HCT116 (cell line): ENCODE measurements at regions not wholly inside any gene's neighbourhood (a gene's known extent, or its start where the extent isn't known, plus 50 kb on each side); places are given as distances from the start of the nearest gene placed in this dataset.

ENCODE experiments used
- ATAC-seq: fragments of 200-7000 bp; cut with Tn5 transposase; 2 replicates; pipeline ENCODE4 v1.9.1; 2020; ENCODE audit warnings: mild to moderate bottlenecking, moderate library complexity
- BruUV-seq: library from RNA; stranded (reverse); fragments of 400-500 nt; replicated peaks from 2 replicates; lab custom pipeline; 2021; lab: Mats Ljungman, UMichigan
- CTCF ChIA-PET: fragments of 300-600 bp; sonication (Branson Sonifier 250); formaldehyde crosslinking; loops from one replicate; lab custom pipeline; 2021; ENCODE audit warnings: antibody characterized with exemption; lab: Charles Lee
- POLR2A ChIA-PET: fragments of 300-600, 350-600 bp; sonication (Branson Sonifier 250); formaldehyde crosslinking; loops from one replicate; lab custom pipeline; 2021; ENCODE audit warnings: antibody characterized with exemption; lab: Charles Lee
- RAD21 ChIA-PET, 2 experiments: fragments of 300-600 bp; sonication (Branson Sonifier 250); formaldehyde crosslinking; loops; one replicate each; lab custom pipeline; 2023; ENCODE audit warnings: low total read pairs in 2 of 2; ENCODE audit not compliant: uncharacterized antibody in 2 of 2, unreplicated experiment in 2 of 2, low non-redundant PET in 1 of 2; lab: Charles Lee
- DNase-seq: peaks from one replicate; pipeline ENCODE4 v3.0.0-alpha.2; 2010; ENCODE audit warnings: low read depth, low spot score
- H2AFZ ChIP-seq: fragments of 200-600 bp; shearing (Covaris generic), sonication (generic); 2 replicates; pipeline ENCODE4 v1.6.1; 2017; ENCODE audit warnings: low read depth, mixed run types, mixed read lengths, antibody characterized with exemption, low read length; ENCODE audit not compliant: poor library complexity, severe bottlenecking
- H3K27ac ChIP-seq: 2 replicates; pipeline ENCODE4 v1.5.1; 2012; ENCODE audit warnings: low read depth, low read length
- H3K27me3 ChIP-seq: fragments of 200-600 bp; sonication (generic); 2 replicates; pipeline ENCODE4 v1.6.1; 2016; ENCODE audit warnings: mixed run types, low read length, mixed read lengths; ENCODE audit not compliant: insufficient read depth
- H3K36me3 ChIP-seq, 2 experiments: fragments of 200-500 bp in 1 of 2; fragments of 200-600 bp in 1 of 2; sonication (Bioruptor generic) in 1 of 2; sonication (generic) in 1 of 2; 2 replicates each; pipeline versions ENCODE4 v1.5.1 to v1.6.1; 2014 to 2016; ENCODE audit warnings: low read length in 2 of 2, inconsistent platforms in 1 of 2, mixed read lengths in 1 of 2, mixed run types in 1 of 2; ENCODE audit not compliant: insufficient read depth in 2 of 2, control insufficient read depth in 1 of 2
- H3K4me1 ChIP-seq, 2 experiments: fragments of 200-600 bp in 1 of 2; sonication (generic) in 1 of 2; 2 replicates each; pipeline versions ENCODE4 v1.5.1 to v1.6.1; 2012 to 2017; ENCODE audit warnings: low read length in 2 of 2, inconsistent platforms in 1 of 2, mild to moderate bottlenecking in 1 of 2, mixed read lengths in 1 of 2, mixed run types in 1 of 2, moderate library complexity in 1 of 2; ENCODE audit not compliant: insufficient read depth in 2 of 2, control insufficient read depth in 1 of 2
- H3K4me2 ChIP-seq: fragments of 200-600 bp; sonication (generic); 2 replicates; pipeline ENCODE4 v1.6.1; 2017; ENCODE audit warnings: mixed run types, low read length, mixed read lengths
- H3K4me3 ChIP-seq, 2 experiments: fragments of 200-600 bp in 1 of 2; sonication (generic) in 1 of 2; replicated peaks in 1 of 2; 2 replicates each; pipeline ENCODE4 v1.5.1; 2011 to 2016; ENCODE audit warnings: low read length in 2 of 2, control low read depth in 1 of 2, low read depth in 1 of 2, mild to moderate bottlenecking in 1 of 2, mixed read lengths in 1 of 2, mixed run types in 1 of 2
- H3K79me2 ChIP-seq: fragments of 200-600 bp; sonication (generic); 2 replicates; pipeline ENCODE4 v1.6.1; 2017; ENCODE audit warnings: mild to moderate bottlenecking, mixed run types, low read length, moderate library complexity, mixed read lengths; ENCODE audit not compliant: insufficient read depth
- H3K9ac ChIP-seq: fragments of 200-600 bp; sonication (generic); 2 replicates; pipeline ENCODE4 v1.6.1; 2016; ENCODE audit warnings: low read length, mixed read lengths
- H3K9me2 ChIP-seq: fragments of 200-600 bp; sonication (generic), shearing (Covaris generic); 2 replicates; pipeline ENCODE4 v1.6.1; 2017; ENCODE audit warnings: mixed run types, mild to moderate bottlenecking, moderate library complexity; ENCODE audit not compliant: insufficient read depth
- H3K9me3 ChIP-seq, 2 experiments: fragments of 200-500 bp in 1 of 2; fragments of 200-600 bp in 1 of 2; sonication (Bioruptor generic) in 1 of 2; sonication (generic) in 1 of 2; 2 replicates each; pipeline ENCODE4 v1.6.1; 2014 to 2017; ENCODE audit warnings: low read length in 2 of 2, mixed read lengths in 2 of 2, inconsistent platforms in 1 of 2, low read depth in 1 of 2, mild to moderate bottlenecking in 1 of 2, mixed run types in 1 of 2, moderate library complexity in 1 of 2; ENCODE audit not compliant: control insufficient read depth in 1 of 2, insufficient read depth in 1 of 2
- H4K20me1 ChIP-seq: fragments of 200-600 bp; sonication (generic), shearing (Covaris generic); 2 replicates; pipeline ENCODE4 v1.6.1; 2017; ENCODE audit warnings: mixed run types, mild to moderate bottlenecking, moderate library complexity; ENCODE audit not compliant: insufficient read depth
- CBX3 ChIP-seq: IDR thresholded peaks from 2 replicates; pipeline ENCODE4 v1.6.1; 2012; ENCODE audit warnings: low read depth
- CEBPB ChIP-seq: IDR thresholded peaks from 2 replicates; pipeline ENCODE4 v1.6.1; 2012; ENCODE audit warnings: low read depth
- CTCF ChIP-seq, 3 experiments: fragments of 200-600 bp in 1 of 3; sonication (generic) in 1 of 3; IDR thresholded peaks in 2 of 3; conservative IDR thresholded peaks in 1 of 3; 2 replicates each; pipeline ENCODE4 v1.5.1; 2012 to 2017; ENCODE audit warnings: low read depth in 2 of 3, low read length in 2 of 3, antibody characterized with exemption in 1 of 3, borderline replicate concordance in 1 of 3, control low read depth in 1 of 3, mild to moderate bottlenecking in 1 of 3, mixed read lengths in 1 of 3, mixed run types in 1 of 3, moderate library complexity in 1 of 3; ENCODE audit not compliant: insufficient read depth in 1 of 3
- EGR1 ChIP-seq: IDR thresholded peaks from 2 replicates; pipeline ENCODE4 v1.6.1; 2012; ENCODE audit warnings: low read depth
- EZH2 ChIP-seq: fragments of 200-600 bp; sonication (generic); IDR thresholded peaks from 2 replicates; pipeline ENCODE4 v1.6.1; 2017; ENCODE audit warnings: antibody characterized with exemption, mixed run types
- EZH2phosphoT487 ChIP-seq: fragments of 200-600 bp; IDR thresholded peaks from 2 replicates; pipeline ENCODE4 v1.6.1; 2018; ENCODE audit warnings: antibody characterized with exemption, borderline replicate concordance
- FOSL1 ChIP-seq: IDR thresholded peaks from 2 replicates; pipeline ENCODE4 v1.6.1; 2012; ENCODE audit warnings: low read depth
- POLR2A ChIP-seq: IDR thresholded peaks from 2 replicates; pipeline ENCODE4 v1.7.0; 2011; ENCODE audit warnings: borderline replicate concordance; ENCODE audit not compliant: insufficient read depth, insufficient read length; ENCODE audit errors: extremely low read depth
- RAD21 ChIP-seq: IDR thresholded peaks from 2 replicates; pipeline ENCODE4 v1.6.1; 2012; ENCODE audit warnings: low read depth, mild to moderate bottlenecking
- REST ChIP-seq: IDR thresholded peaks from 2 replicates; pipeline ENCODE4 v1.6.1; 2012; ENCODE audit warnings: low read depth
- SIN3A ChIP-seq: IDR thresholded peaks from 2 replicates; pipeline ENCODE4 v1.6.1; 2012; ENCODE audit warnings: low read depth
- SRF ChIP-seq: IDR thresholded peaks from 2 replicates; pipeline ENCODE4 v1.6.1; 2012; ENCODE audit warnings: low read depth
- YY1 ChIP-seq: IDR thresholded peaks from 2 replicates; pipeline ENCODE4 v1.6.1; 2011; ENCODE audit warnings: low read length, low read depth, moderate library complexity, mild to moderate bottlenecking; ENCODE audit not compliant: insufficient replicate concordance; ENCODE audit errors: extremely low read depth
- ZFX ChIP-seq: fragments of 450-650 bp; IDR thresholded peaks from 2 replicates; pipeline ENCODE4 v1.6.1; 2017
- ZNF274 ChIP-seq: fragments of 200-500 bp; sonication (Bioruptor generic); IDR thresholded peaks from 2 replicates; pipeline ENCODE4 v1.6.1; 2014; ENCODE audit warnings: mild to moderate bottlenecking, low read depth, low read length, inconsistent platforms
- intact Hi-C: fragments of 100-400 bp; cut with micrococcal nuclease; formaldehyde crosslinking; loops from 2 replicates; pipeline ENCODE4 v1.10.0; 2022
- TF ChIP-seq, protein P1 (sequence below): IDR thresholded peaks from 2 replicates; pipeline ENCODE4 v1.6.1; 2012

DNA sequence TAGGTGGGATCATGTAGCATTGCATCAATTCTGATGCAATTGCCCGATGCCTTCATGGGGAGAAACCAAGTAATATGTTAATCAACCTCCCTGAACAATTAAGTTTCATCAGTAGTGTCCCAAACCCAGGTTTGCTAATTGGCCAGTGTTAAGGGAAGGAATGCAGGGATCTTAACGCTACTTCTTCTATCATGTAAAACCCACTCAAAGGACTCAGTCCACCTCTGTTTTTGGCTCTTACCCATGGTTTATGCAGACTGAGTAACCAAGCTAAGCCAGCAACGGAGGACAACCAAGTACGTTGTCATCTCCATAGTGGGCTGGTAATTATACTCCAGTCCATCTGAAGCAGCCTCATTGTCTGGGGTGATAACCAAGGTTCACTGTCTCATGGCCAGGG is 203.0 kb upstream of the FMN2 start:
- H3K36me3 ChIP-seq, result no peaks in the 10 kb centered on the region
- H3K27ac ChIP-seq, result no peak overlapping the region
- H3K9me2 ChIP-seq, result no peaks in the 10 kb centered on the region
- H3K4me2 ChIP-seq, result no peak overlapping the region
- TF ChIP-seq ZFX (no peak), EZH2phosphoT487 (no peak), POLR2A (no peak), ZNF274 (no peak), EZH2 (no peak), CTCF (IDR thresholded peaks at IDR 0.05 in 2 of 3, conservative IDR thresholded peaks at IDR 0.05 in 1 of 3; ENCODE audit: borderline replicate concordance in 1 of 3, insufficient read depth in 1 of 3, low read depth in 2 of 3, low read length in 2 of 3) (no peak), FOSL1 (no peak), SRF (no peak), RAD21 (no peak), YY1 (no peak), REST (no peak), CBX3 (no peak), CEBPB (no peak), SIN3A (no peak), EGR1 (no peak)
- TF ChIP-seq, protein P1, sequence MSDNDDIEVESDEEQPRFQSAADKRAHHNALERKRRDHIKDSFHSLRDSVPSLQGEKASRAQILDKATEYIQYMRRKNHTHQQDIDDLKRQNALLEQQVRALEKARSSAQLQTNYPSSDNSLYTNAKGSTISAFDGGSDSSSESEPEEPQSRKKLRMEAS, result no peak
- RAD21 ChIA-PET, result no interaction called here
- peaks cover 0 to 12% of the 10 kb centered on the region in 2 experiments; a peak in 2 of 4 replicates for H3K9me3 ChIP-seq
- no peak for ATAC-seq
- no peaks in the 10 kb centered on the region for H3K79me2 ChIP-seq
- H3K4me1 ChIP-seq, result no peaks in the 10 kb centered on the region
- intact Hi-C loops, result no loop called here
- no TSS peak for BruUV-seq
- POLR2A ChIA-PET, result no interaction called here
- H4K20me1 ChIP-seq, result no peaks in the 10 kb centered on the region
- DNase-seq, result no peak
- CTCF ChIA-PET, result no interaction called here
- no peak overlapping the region for H3K9ac ChIP-seq
- H3K4me3 ChIP-seq, result no peak overlapping the region
- H3K27me3 ChIP-seq, result no peaks in the 10 kb centered on the region
- no peak overlapping the region for H2AFZ ChIP-seq
